Posterior cingulate gyrus (tissue), 11 donors: ENCODE measurements at regions not wholly inside any gene's neighbourhood (a gene's known extent, or its start where the extent isn't known, plus 50 kb on each side); places are given as distances from the start of the nearest gene placed in this dataset.

Source experiments
- DNase-seq, 10 donors: peaks; one replicate each; pipeline versions ENCODE4 v3.0.0 to v3.0.0-alpha.2; 2020 to 2021; ENCODE audit warnings: mixed read lengths in 3 of 10
- intact Hi-C: fragments of 100-400 bp; cut with DNase I; formaldehyde crosslinking; loops from one replicate; pipeline ENCODE4 v1.15.1; 2023

- no peak for DNase-seq
- intact Hi-C loops, result no loop called here
Measured at GRCh38 chr5:3129252-3129651, 377.8 kb upstream of the IRX2 start.

GRCh38 chr5:3127423-3127911 lies 376.0 kb upstream of the IRX2 start:
- DNase-seq, result no peak
- intact Hi-C loops, result no loop called here

GRCh38 chr5:3126639-3127038 lies 375.2 kb upstream of the IRX2 start:
- DNase-seq, result no peak
- intact Hi-C loops, result no loop called here

- DNase-seq, result no peak
- intact Hi-C loops, result no loop called here
Measured at GRCh38 chr5:3124410-3124809, 372.9 kb upstream of the IRX2 start.

GRCh38 chr5:3123763-3124157 lies 372.3 kb upstream of the IRX2 start:
- no peak for DNase-seq
- intact Hi-C loops, result no loop called here

- DNase-seq, result peak in 1 of 10 donors; percentile 25
- intact Hi-C loops, result no loop called here
Measured at GRCh38 chr5:3122985-3123762, 371.7 kb upstream of the IRX2 start.

GRCh38 chr5:3122216-3122615 lies 370.7 kb upstream of the IRX2 start:
- DNase-seq, result no peak
- intact Hi-C loops, result no loop called here

GRCh38 chr5:3121813-3122212 lies 370.3 kb upstream of the IRX2 start:
- peak in 1 of 10 donors; percentile 45 for DNase-seq
- intact Hi-C loops, result no loop called here

- intact Hi-C loops, result no loop called here
- peak in 1 of 10 donors; percentile 4 for DNase-seq
Measured at GRCh38 chr5:3120028-3120427, 368.6 kb upstream of the IRX2 start.

GRCh38 chr5:3119435-3119834 lies 368.0 kb upstream of the IRX2 start:
- intact Hi-C loops, result no loop called here

GRCh38 chr5:3118340-3118739 lies 366.9 kb upstream of the IRX2 start:
- peak in 1 of 10 donors; percentile 53 for DNase-seq
- intact Hi-C loops, result no loop called here

More at GRCh38 chr5:3119435-3119834, 368.0 kb upstream of the IRX2 start:
- DNase-seq, result peak in 1 of 10 donors; percentile 31

GRCh38 chr5:3116366-3116765 lies 364.9 kb upstream of the IRX2 start:
- DNase-seq, result peak in 1 of 10 donors; percentile 51
- intact Hi-C loops, result no loop called here

GRCh38 chr5:3114467-3114866 lies 363.0 kb upstream of the IRX2 start:
- intact Hi-C loops, result no loop called here
- peak in 1 of 10 donors; percentile 29 for DNase-seq

- intact Hi-C loops, result no loop called here
- DNase-seq, result no peak
Measured at GRCh38 chr5:3110371-3110770, 358.9 kb upstream of the IRX2 start.

GRCh38 chr5:3107156-3107611 lies 355.7 kb upstream of the IRX2 start:
- intact Hi-C loops, result no loop called here
- DNase-seq, result no peak

- DNase-seq, result no peak
- intact Hi-C loops, result no loop called here
Measured at GRCh38 chr5:3105581-3105980, 354.1 kb upstream of the IRX2 start.

- no peak for DNase-seq
Measured at GRCh38 chr5:3105172-3105571, 353.7 kb upstream of the IRX2 start.

GRCh38 chr5:3104429-3105060 lies 353.1 kb upstream of the IRX2 start:
- intact Hi-C loops, result no loop called here

More at GRCh38 chr5:3105172-3105571, 353.7 kb upstream of the IRX2 start:
- intact Hi-C loops, result no loop called here

GRCh38 chr5:3103262-3103811 lies 351.9 kb upstream of the IRX2 start:
- no peak for DNase-seq

More at GRCh38 chr5:3104429-3105060, 353.1 kb upstream of the IRX2 start:
- no peak for DNase-seq

GRCh38 chr5:3102531-3102930 lies 351.1 kb upstream of the IRX2 start:
- no peak for DNase-seq
- intact Hi-C loops, result no loop called here

More at GRCh38 chr5:3103262-3103811, 351.9 kb upstream of the IRX2 start:
- intact Hi-C loops, result no loop called here

GRCh38 chr5:3101561-3101960 lies 350.1 kb upstream of the IRX2 start:
- no peak for DNase-seq
- intact Hi-C loops, result no loop called here
